Astrocyte (in vitro differentiated cells and primary cell): ENCODE measurements at regions not wholly inside any gene's neighbourhood (a gene's known extent, or its start where the extent isn't known, plus 50 kb on each side); places are given as distances from the start of the nearest gene placed in this dataset.

Experiments
- DNase-seq: peaks from one replicate; pipeline ENCODE4 v3.0.0-alpha.2; 2010; ENCODE audit warnings: low read depth
- FAIRE-seq: peaks from 2 replicates; lab custom pipeline; 2011; peaks lifted over from hg19 to GRCh38; lab: Jason Lieb, UNC
- H2AFZ ChIP-seq: 2 replicates; pipeline ENCODE4 v1.6.0; 2012; ENCODE audit warnings: low read depth, low read length, inconsistent platforms
- H3K27ac ChIP-seq: 2 replicates; pipeline ENCODE4 v1.5.1; 2011; ENCODE audit warnings: low read depth, low read length, inconsistent platforms
- H3K27me3 ChIP-seq: 2 replicates; pipeline ENCODE4 v1.6.0; 2011; ENCODE audit warnings: low read length, inconsistent platforms; ENCODE audit not compliant: insufficient read depth
- H3K36me3 ChIP-seq: 2 replicates; pipeline ENCODE4 v1.5.1; 2011; ENCODE audit warnings: low read length, inconsistent platforms; ENCODE audit not compliant: insufficient read depth
- H3K4me1 ChIP-seq: 2 replicates; pipeline ENCODE4 v1.5.1; 2011; ENCODE audit warnings: low read length, inconsistent platforms; ENCODE audit not compliant: insufficient read depth
- H3K4me2 ChIP-seq: 2 replicates; pipeline ENCODE4 v1.6.0; 2012; ENCODE audit warnings: low read length, inconsistent platforms
- H3K4me3 ChIP-seq: 2 replicates; pipeline ENCODE4 v1.5.1; 2011; ENCODE audit warnings: low read depth, mild to moderate bottlenecking, low read length, inconsistent platforms; ENCODE audit not compliant: insufficient read depth
- H3K79me2 ChIP-seq: 2 replicates; pipeline ENCODE4 v1.6.0; 2012; ENCODE audit warnings: mild to moderate bottlenecking, low read length, inconsistent platforms; ENCODE audit not compliant: insufficient read depth
- H3K9ac ChIP-seq: 2 replicates; pipeline ENCODE4 v1.6.0; 2012; ENCODE audit warnings: mild to moderate bottlenecking, low read length, inconsistent platforms
- H3K9me3 ChIP-seq: 2 replicates; pipeline ENCODE4 v1.5.1; 2012; ENCODE audit warnings: low read depth, mild to moderate bottlenecking, low read length, inconsistent platforms; ENCODE audit not compliant: insufficient read depth
- H4K20me1 ChIP-seq: 2 replicates; pipeline ENCODE4 v1.6.0; 2012; ENCODE audit warnings: low read length, inconsistent platforms; ENCODE audit not compliant: insufficient read depth
- H3K27ac Mint-ChIP-seq: one replicate; pipeline ENCODE4 v1.8.0; 2021; ENCODE audit warnings: mild to moderate bottlenecking, mixed read lengths; ENCODE audit not compliant: unreplicated experiment
- H3K27me3 Mint-ChIP-seq: one replicate; pipeline ENCODE4 v1.8.0; 2021; ENCODE audit warnings: low read depth, mixed read lengths; ENCODE audit not compliant: unreplicated experiment
- H3K36me3 Mint-ChIP-seq: one replicate; pipeline ENCODE4 v1.8.0; 2021; ENCODE audit warnings: low read depth, mixed read lengths; ENCODE audit not compliant: unreplicated experiment
- H3K4me1 Mint-ChIP-seq: one replicate; pipeline ENCODE4 v1.8.0; 2021; ENCODE audit warnings: low read depth, mixed read lengths; ENCODE audit not compliant: unreplicated experiment
- H3K4me3 Mint-ChIP-seq: one replicate; pipeline ENCODE4 v1.8.0; 2021; ENCODE audit warnings: mild to moderate bottlenecking, moderate library complexity, mixed read lengths; ENCODE audit not compliant: unreplicated experiment
- H3K9me3 Mint-ChIP-seq: one replicate; pipeline ENCODE4 v1.8.0; 2021; ENCODE audit warnings: mild to moderate bottlenecking, mixed read lengths; ENCODE audit not compliant: unreplicated experiment
- EZH2 ChIP-seq: IDR thresholded peaks from 2 replicates; pipeline ENCODE4 v1.6.1; 2012; ENCODE audit warnings: mild to moderate bottlenecking, low read length, inconsistent platforms; ENCODE audit not compliant: insufficient read depth
- TF ChIP-seq, protein P1 (sequence below): IDR thresholded peaks from 2 replicates; pipeline ENCODE4 v1.5.1; 2011; ENCODE audit warnings: low read depth, mild to moderate bottlenecking, inconsistent platforms, low read length, moderate library complexity; ENCODE audit not compliant: insufficient read depth

DNA sequence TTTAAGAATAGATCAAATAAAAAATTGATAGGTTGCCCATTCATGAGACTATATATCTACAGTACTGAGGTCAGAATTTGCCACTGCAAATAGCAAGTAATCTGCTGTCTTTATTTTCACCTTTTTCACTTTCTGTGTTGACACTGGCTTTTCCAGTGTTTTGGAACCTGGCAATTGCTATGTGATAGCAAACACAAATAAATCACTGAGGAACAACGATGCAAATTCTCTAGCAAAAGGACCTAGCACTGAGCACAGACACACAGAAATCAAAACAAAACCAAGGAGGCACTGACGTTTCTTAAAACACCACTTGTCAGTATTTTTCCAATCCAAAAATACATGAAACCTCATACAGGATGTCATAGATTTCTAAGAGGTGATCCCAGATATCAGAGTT, 210.7 kb downstream of the DHX15 start:
- FAIRE-seq, result no peak
- Mint-ChIP-seq H3K9me3 (peaks cover 6% of the 10 kb centered on the region), H3K4me3 (no peak overlapping the region), H3K36me3 (no peaks in the 10 kb centered on the region), H3K27ac (no peak overlapping the region), H3K4me1 (peaks cover 2% of the 10 kb centered on the region), H3K27me3 (peaks cover 1% of the 10 kb centered on the region)
- H3K4me3 ChIP-seq, result no peak overlapping the region
- H3K4me2 ChIP-seq, result no peak overlapping the region
- H3K4me1 ChIP-seq, result no peaks in the 10 kb centered on the region
- H3K9me3 ChIP-seq, result no peaks in the 10 kb centered on the region
- H3K27ac ChIP-seq, result no peak overlapping the region
- no peaks in the 10 kb centered on the region for H3K79me2 ChIP-seq
- no peaks in the 10 kb centered on the region for H3K36me3 ChIP-seq
- H2AFZ ChIP-seq, result no peak overlapping the region
- no peaks in the 10 kb centered on the region for H3K27me3 ChIP-seq
- no peak for TF ChIP-seq EZH2
- TF ChIP-seq, protein P1, sequence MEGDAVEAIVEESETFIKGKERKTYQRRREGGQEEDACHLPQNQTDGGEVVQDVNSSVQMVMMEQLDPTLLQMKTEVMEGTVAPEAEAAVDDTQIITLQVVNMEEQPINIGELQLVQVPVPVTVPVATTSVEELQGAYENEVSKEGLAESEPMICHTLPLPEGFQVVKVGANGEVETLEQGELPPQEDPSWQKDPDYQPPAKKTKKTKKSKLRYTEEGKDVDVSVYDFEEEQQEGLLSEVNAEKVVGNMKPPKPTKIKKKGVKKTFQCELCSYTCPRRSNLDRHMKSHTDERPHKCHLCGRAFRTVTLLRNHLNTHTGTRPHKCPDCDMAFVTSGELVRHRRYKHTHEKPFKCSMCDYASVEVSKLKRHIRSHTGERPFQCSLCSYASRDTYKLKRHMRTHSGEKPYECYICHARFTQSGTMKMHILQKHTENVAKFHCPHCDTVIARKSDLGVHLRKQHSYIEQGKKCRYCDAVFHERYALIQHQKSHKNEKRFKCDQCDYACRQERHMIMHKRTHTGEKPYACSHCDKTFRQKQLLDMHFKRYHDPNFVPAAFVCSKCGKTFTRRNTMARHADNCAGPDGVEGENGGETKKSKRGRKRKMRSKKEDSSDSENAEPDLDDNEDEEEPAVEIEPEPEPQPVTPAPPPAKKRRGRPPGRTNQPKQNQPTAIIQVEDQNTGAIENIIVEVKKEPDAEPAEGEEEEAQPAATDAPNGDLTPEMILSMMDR, result no peak
- no peaks in the 10 kb centered on the region for H4K20me1 ChIP-seq
- H3K9ac ChIP-seq, result no peak overlapping the region
- no peak for DNase-seq

DNA sequence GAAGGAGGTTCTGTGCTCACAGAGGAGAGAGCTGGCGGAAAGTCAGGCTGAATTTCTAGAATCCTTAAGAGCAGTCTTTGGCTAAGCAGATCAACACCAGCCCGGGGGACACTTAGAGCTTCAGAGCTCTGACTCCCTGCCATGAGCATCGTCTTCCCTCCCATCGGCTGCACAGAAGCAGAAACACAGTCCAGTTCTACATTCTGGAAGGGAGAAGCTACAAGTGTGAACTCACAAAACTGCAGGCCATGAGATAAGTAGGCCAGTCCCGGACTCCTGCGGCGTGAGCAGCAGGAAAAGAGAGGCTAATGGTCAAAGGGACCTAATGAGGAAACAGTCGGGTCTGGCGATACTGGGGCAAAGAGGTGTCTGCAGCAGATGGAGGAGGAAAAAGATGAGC, 211.5 kb downstream of the DHX15 start:
- no peaks in the 10 kb centered on the region for H3K79me2 ChIP-seq
- H3K4me1 Mint-ChIP-seq, result peaks cover 2% of the 10 kb centered on the region
- H3K4me3 Mint-ChIP-seq, result no peak overlapping the region
- no peak overlapping the region for H3K4me3 ChIP-seq
- H2AFZ ChIP-seq, result no peak overlapping the region
- peaks cover 1% of the 10 kb centered on the region for H3K27me3 Mint-ChIP-seq
- H3K4me1 ChIP-seq, result no peaks in the 10 kb centered on the region
- no peaks in the 10 kb centered on the region for H3K9me3 ChIP-seq
- TF ChIP-seq, protein P1, result no peak
- no peak for TF ChIP-seq EZH2
- H3K27me3 ChIP-seq, result no peaks in the 10 kb centered on the region
- FAIRE-seq (no peak), DNase-seq (no peak)
- no peak overlapping the region for H3K4me2 ChIP-seq
- H3K36me3 Mint-ChIP-seq, result no peaks in the 10 kb centered on the region
- no peaks in the 10 kb centered on the region for H4K20me1 ChIP-seq
- no peak overlapping the region for H3K27ac ChIP-seq
- H3K9me3 Mint-ChIP-seq, result peaks cover 6% of the 10 kb centered on the region
- H3K9ac ChIP-seq, result no peak overlapping the region
- H3K36me3 ChIP-seq, result no peaks in the 10 kb centered on the region
- H3K27ac Mint-ChIP-seq, result no peak overlapping the region

DNA sequence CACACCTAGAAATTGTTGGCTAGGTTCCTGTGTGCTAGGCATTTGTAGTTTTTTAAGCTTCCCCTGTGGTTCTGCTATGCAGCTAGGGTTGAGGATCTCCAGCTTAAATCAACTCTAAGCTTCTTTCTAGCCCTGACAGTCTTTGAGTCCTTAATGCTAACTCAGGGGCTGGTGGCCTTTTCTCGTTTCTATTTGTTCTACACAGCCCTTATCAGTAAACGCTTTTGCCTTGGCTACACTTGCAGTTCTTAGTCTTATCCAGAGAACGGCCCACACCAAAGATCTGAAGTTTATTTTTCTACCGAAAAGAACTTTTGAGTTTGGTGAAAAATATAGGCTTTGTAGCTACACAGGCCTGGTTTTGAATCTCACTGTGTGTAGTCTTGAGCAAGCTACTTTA, 212.0 kb downstream of the DHX15 start:
- H3K9me3 Mint-ChIP-seq, result peaks cover 6% of the 10 kb centered on the region
- H3K9ac ChIP-seq, result no peak overlapping the region
- H4K20me1 ChIP-seq, result no peaks in the 10 kb centered on the region
- no peaks in the 10 kb centered on the region for H3K4me1 ChIP-seq
- no peaks in the 10 kb centered on the region for H3K9me3 ChIP-seq
- H3K36me3 Mint-ChIP-seq, result no peaks in the 10 kb centered on the region
- no peak overlapping the region for H3K27ac Mint-ChIP-seq
- H2AFZ ChIP-seq, result no peak overlapping the region
- H3K27ac ChIP-seq, result no peak overlapping the region
- no peaks in the 10 kb centered on the region for H3K27me3 ChIP-seq
- peaks cover 2% of the 10 kb centered on the region for H3K4me1 Mint-ChIP-seq
- H3K79me2 ChIP-seq, result no peaks in the 10 kb centered on the region
- H3K4me3 Mint-ChIP-seq, result no peak overlapping the region
- no peak overlapping the region for H3K4me2 ChIP-seq
- FAIRE-seq (no peak), DNase-seq (no peak)
- H3K36me3 ChIP-seq, result no peaks in the 10 kb centered on the region
- H3K4me3 ChIP-seq, result no peak overlapping the region
- TF ChIP-seq EZH2, result no peak
- TF ChIP-seq, protein P1, result no peak
- H3K27me3 Mint-ChIP-seq, result peaks cover 1% of the 10 kb centered on the region
